ENCODE measurements at regions not wholly inside any gene's neighbourhood (a gene's known extent, or its start where the extent isn't known, plus 50 kb on each side); places are given as distances from the start of the nearest gene placed in this dataset.

DNA sequence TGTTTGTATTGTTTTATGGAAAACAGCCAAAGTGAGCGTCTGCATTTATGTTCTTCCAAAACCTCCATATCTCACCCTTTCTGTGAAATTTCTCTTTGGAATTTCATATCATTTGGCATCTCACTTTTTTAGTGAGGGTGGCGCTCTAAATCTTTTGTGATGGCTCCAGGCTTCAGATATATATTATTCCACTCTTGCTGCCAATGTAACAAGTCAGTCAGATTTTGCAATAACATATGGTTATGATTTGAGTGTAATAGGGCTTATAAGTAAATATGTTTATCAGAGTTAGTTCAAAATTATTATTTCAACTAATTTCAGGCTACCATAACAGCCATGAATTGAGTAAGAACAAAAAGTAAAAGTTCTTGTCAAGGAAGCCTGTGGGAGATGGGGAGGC is 314.7 kb downstream of the PDGFC start:
- TF ChIP-seq, protein P1, sequence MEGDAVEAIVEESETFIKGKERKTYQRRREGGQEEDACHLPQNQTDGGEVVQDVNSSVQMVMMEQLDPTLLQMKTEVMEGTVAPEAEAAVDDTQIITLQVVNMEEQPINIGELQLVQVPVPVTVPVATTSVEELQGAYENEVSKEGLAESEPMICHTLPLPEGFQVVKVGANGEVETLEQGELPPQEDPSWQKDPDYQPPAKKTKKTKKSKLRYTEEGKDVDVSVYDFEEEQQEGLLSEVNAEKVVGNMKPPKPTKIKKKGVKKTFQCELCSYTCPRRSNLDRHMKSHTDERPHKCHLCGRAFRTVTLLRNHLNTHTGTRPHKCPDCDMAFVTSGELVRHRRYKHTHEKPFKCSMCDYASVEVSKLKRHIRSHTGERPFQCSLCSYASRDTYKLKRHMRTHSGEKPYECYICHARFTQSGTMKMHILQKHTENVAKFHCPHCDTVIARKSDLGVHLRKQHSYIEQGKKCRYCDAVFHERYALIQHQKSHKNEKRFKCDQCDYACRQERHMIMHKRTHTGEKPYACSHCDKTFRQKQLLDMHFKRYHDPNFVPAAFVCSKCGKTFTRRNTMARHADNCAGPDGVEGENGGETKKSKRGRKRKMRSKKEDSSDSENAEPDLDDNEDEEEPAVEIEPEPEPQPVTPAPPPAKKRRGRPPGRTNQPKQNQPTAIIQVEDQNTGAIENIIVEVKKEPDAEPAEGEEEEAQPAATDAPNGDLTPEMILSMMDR (IDR thresholded peaks at IDR 0.05), result no peak
- no peak for TF ChIP-seq POLR2A (IDR thresholded peaks at IDR 0.05)
